ENCODE measurements at regions not wholly inside any gene's neighbourhood (a gene's known extent, or its start where the extent isn't known, plus 50 kb on each side); places are given as distances from the start of the nearest gene placed in this dataset.

DNA sequence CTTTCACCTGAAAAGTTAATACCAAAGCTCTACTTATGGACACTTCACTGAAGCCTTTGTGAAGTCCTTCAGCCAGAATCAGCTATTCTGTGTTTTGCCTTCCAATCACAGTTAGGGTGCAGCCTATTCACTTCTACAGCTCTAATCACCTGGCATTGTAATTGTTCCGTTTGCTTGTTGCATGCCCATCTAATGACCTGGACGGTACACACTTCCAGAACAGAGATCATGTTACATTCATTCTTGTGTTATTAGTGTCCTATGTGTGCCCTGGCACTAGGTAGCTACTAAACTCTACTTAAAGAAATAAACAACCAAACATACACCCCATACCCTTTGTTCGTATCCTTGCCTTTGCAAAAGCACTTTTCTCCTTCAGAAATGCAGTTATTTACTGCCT, 1162.9 kb upstream of the WWC1 start:
- TF ChIP-seq EP300 (conservative IDR thresholded peaks at IDR 0.05; ENCODE audit: poor library complexity, severe bottlenecking) (no peak), POLR2AphosphoS5 (IDR thresholded peaks at IDR 0.05) (no peak)
- TF ChIP-seq, protein P1, sequence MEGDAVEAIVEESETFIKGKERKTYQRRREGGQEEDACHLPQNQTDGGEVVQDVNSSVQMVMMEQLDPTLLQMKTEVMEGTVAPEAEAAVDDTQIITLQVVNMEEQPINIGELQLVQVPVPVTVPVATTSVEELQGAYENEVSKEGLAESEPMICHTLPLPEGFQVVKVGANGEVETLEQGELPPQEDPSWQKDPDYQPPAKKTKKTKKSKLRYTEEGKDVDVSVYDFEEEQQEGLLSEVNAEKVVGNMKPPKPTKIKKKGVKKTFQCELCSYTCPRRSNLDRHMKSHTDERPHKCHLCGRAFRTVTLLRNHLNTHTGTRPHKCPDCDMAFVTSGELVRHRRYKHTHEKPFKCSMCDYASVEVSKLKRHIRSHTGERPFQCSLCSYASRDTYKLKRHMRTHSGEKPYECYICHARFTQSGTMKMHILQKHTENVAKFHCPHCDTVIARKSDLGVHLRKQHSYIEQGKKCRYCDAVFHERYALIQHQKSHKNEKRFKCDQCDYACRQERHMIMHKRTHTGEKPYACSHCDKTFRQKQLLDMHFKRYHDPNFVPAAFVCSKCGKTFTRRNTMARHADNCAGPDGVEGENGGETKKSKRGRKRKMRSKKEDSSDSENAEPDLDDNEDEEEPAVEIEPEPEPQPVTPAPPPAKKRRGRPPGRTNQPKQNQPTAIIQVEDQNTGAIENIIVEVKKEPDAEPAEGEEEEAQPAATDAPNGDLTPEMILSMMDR (IDR thresholded peaks at IDR 0.05; ENCODE audit: poor library complexity, severe bottlenecking) = no peak
